ACC112 (cell line): ENCODE measurements at regions not wholly inside any gene's neighbourhood (a gene's known extent, or its start where the extent isn't known, plus 50 kb on each side); places are given as distances from the start of the nearest gene placed in this dataset.

Experiments
- H2AFZ ChIP-seq: fragments of 200-600 bp; sonication (generic); one replicate; pipeline ENCODE4 v1.6.0; 2017; ENCODE audit warnings: antibody characterized with exemption, low read length; ENCODE audit not compliant: unreplicated experiment
- H3K27ac ChIP-seq: fragments of 200-600 bp; sonication (generic); 2 replicates; pipeline ENCODE4 v1.5.1; 2014; ENCODE audit warnings: low read depth, mild to moderate bottlenecking, antibody characterized with exemption, low read length, moderate library complexity
- H3K27me3 ChIP-seq: fragments of 200-600 bp; sonication (generic); 2 replicates; pipeline ENCODE4 v1.6.1; 2014; ENCODE audit warnings: mild to moderate bottlenecking, antibody characterized with exemption, low read length, moderate library complexity, mixed read lengths; ENCODE audit not compliant: insufficient read depth
- H3K36me3 ChIP-seq: fragments of 200-600 bp; sonication (generic); 2 replicates; pipeline ENCODE4 v1.6.1; 2016; ENCODE audit warnings: mild to moderate bottlenecking, antibody characterized with exemption, low read length, moderate library complexity, mixed read lengths; ENCODE audit not compliant: insufficient read depth
- H3K4me1 ChIP-seq: fragments of 200-600 bp; sonication (generic); one replicate; pipeline ENCODE4 v1.6.1; 2016; ENCODE audit warnings: low read length, mixed read lengths; ENCODE audit not compliant: insufficient read depth, unreplicated experiment, control insufficient read depth
- H3K4me3 ChIP-seq: fragments of 200-600 bp; sonication (generic); 2 replicates; pipeline ENCODE4 v1.5.1; 2014; ENCODE audit warnings: mild to moderate bottlenecking, low read depth, low read length
- H3K79me2 ChIP-seq: fragments of 200-600 bp; sonication (generic); one replicate; pipeline ENCODE4 v1.6.0; 2016; ENCODE audit warnings: low read length; ENCODE audit not compliant: control insufficient read depth, unreplicated experiment, insufficient read depth

GRCh38 chr3:21152555-21152954 lies 598.5 kb downstream of the ZNF385D start:
- no peaks in the 10 kb centered on the region for H3K27me3 ChIP-seq
- no peak overlapping the region for H2AFZ ChIP-seq
- H3K4me3 ChIP-seq = no peak overlapping the region
- H3K36me3 ChIP-seq = no peaks in the 10 kb centered on the region
- H3K27ac ChIP-seq = no peak overlapping the region
- no peaks in the 10 kb centered on the region for H3K79me2 ChIP-seq
- H3K4me1 ChIP-seq = no peaks in the 10 kb centered on the region

- H3K27ac ChIP-seq = no peak overlapping the region
- no peaks in the 10 kb centered on the region for H3K79me2 ChIP-seq
- H3K4me3 ChIP-seq = no peak overlapping the region
- no peaks in the 10 kb centered on the region for H3K36me3 ChIP-seq
- no peak overlapping the region for H2AFZ ChIP-seq
- no peaks in the 10 kb centered on the region for H3K27me3 ChIP-seq
- H3K4me1 ChIP-seq = no peaks in the 10 kb centered on the region
Measured at GRCh38 chr3:21142949-21143348, 608.1 kb downstream of the ZNF385D start.

- Histone ChIP-seq H2AFZ (no peak overlapping the region), H3K27me3 (no peaks in the 10 kb centered on the region), H3K79me2 (no peaks in the 10 kb centered on the region), H3K36me3 (no peaks in the 10 kb centered on the region), H3K4me1 (no peaks in the 10 kb centered on the region), H3K27ac (no peak overlapping the region), H3K4me3 (no peak overlapping the region)
Measured at GRCh38 chr3:21142031-21142430, 609.0 kb downstream of the ZNF385D start.

GRCh38 chr3:21140785-21141184 lies 610.2 kb downstream of the ZNF385D start:
- Histone ChIP-seq H3K36me3 (no peaks in the 10 kb centered on the region), H3K79me2 (no peaks in the 10 kb centered on the region), H3K4me1 (no peaks in the 10 kb centered on the region), H3K27me3 (no peaks in the 10 kb centered on the region), H3K27ac (no peak overlapping the region), H2AFZ (no peak overlapping the region), H3K4me3 (no peak overlapping the region)

GRCh38 chr3:21138085-21138484 lies 612.9 kb downstream of the ZNF385D start:
- no peaks in the 10 kb centered on the region for H3K27me3 ChIP-seq
- H2AFZ ChIP-seq = no peak overlapping the region

GRCh38 chr3:21132896-21133295 lies 618.1 kb downstream of the ZNF385D start:
- Histone ChIP-seq H2AFZ (no peak overlapping the region), H3K79me2 (no peaks in the 10 kb centered on the region), H3K27me3 (no peaks in the 10 kb centered on the region), H3K4me1 (no peaks in the 10 kb centered on the region), H3K27ac (no peak overlapping the region), H3K36me3 (no peaks in the 10 kb centered on the region), H3K4me3 (no peak overlapping the region)

More at GRCh38 chr3:21138085-21138484, 612.9 kb downstream of the ZNF385D start:
- H3K79me2 ChIP-seq = no peaks in the 10 kb centered on the region
- H3K36me3 ChIP-seq = no peaks in the 10 kb centered on the region
- no peaks in the 10 kb centered on the region for H3K4me1 ChIP-seq
- no peak overlapping the region for H3K27ac ChIP-seq
- H3K4me3 ChIP-seq = no peak overlapping the region

- Histone ChIP-seq H3K79me2 (no peaks in the 10 kb centered on the region), H3K4me1 (no peaks in the 10 kb centered on the region), H3K4me3 (no peak overlapping the region), H2AFZ (no peak overlapping the region), H3K27me3 (no peaks in the 10 kb centered on the region), H3K36me3 (no peaks in the 10 kb centered on the region), H3K27ac (no peak overlapping the region)
Measured at GRCh38 chr3:21120826-21121225, 630.2 kb downstream of the ZNF385D start.

- no peaks in the 10 kb centered on the region for H3K27me3 ChIP-seq
- no peaks in the 10 kb centered on the region for H3K79me2 ChIP-seq
- H3K4me3 ChIP-seq = no peak overlapping the region
- H2AFZ ChIP-seq = no peak overlapping the region
- no peaks in the 10 kb centered on the region for H3K4me1 ChIP-seq
- no peaks in the 10 kb centered on the region for H3K36me3 ChIP-seq
- H3K27ac ChIP-seq = no peak overlapping the region
Measured at GRCh38 chr3:21117370-21117769, 633.6 kb downstream of the ZNF385D start.

- Histone ChIP-seq H3K79me2 (no peaks in the 10 kb centered on the region), H3K36me3 (no peaks in the 10 kb centered on the region), H3K4me1 (no peaks in the 10 kb centered on the region), H3K4me3 (no peak overlapping the region), H2AFZ (no peak overlapping the region), H3K27me3 (no peaks in the 10 kb centered on the region), H3K27ac (no peak overlapping the region)
Measured at GRCh38 chr3:21109056-21109455, 642.0 kb downstream of the ZNF385D start.

GRCh38 chr3:21105784-21106183 lies 645.2 kb downstream of the ZNF385D start:
- Histone ChIP-seq H3K4me3 (no peak overlapping the region), H2AFZ (no peak overlapping the region), H3K36me3 (no peaks in the 10 kb centered on the region)

GRCh38 chr3:21100656-21101359 lies 650.2 kb downstream of the ZNF385D start:
- H3K4me3 ChIP-seq = no peak overlapping the region
- no peaks in the 10 kb centered on the region for H3K4me1 ChIP-seq
- no peak overlapping the region for H3K27ac ChIP-seq
- no peaks in the 10 kb centered on the region for H3K79me2 ChIP-seq
- H2AFZ ChIP-seq = no peak overlapping the region
- H3K36me3 ChIP-seq = no peaks in the 10 kb centered on the region
- H3K27me3 ChIP-seq = no peaks in the 10 kb centered on the region

More at GRCh38 chr3:21105784-21106183, 645.2 kb downstream of the ZNF385D start:
- Histone ChIP-seq H3K79me2 (no peaks in the 10 kb centered on the region), H3K4me1 (no peaks in the 10 kb centered on the region), H3K27ac (no peak overlapping the region), H3K27me3 (no peaks in the 10 kb centered on the region)
